ENCODE measurements at regions not wholly inside any gene's neighbourhood (a gene's known extent, or its start where the extent isn't known, plus 50 kb on each side); places are given as distances from the start of the nearest gene placed in this dataset.

DNA sequence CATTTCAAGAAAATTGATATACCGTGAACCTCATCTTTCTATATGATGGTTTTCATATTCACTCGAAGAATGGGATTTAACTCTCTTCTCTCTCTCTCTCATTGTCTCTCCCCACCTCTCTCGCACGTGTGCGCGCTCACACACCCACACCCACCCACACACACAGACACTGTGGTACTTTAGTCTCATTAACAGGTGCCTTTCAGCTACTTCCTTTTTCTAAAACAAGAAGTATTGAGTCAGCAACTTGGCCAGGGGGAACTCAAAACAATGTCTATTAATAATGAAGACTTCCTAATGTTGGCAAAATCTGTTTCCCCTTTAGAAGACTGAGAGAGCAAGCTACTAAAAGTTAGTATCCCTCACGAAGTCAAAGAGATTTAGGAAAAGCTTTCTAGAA is 150.7 kb downstream of the TMCO5A start:
- Histone ChIP-seq H3K27ac (no peak overlapping the region), H3K4me1 (peaks cover 21% of the 10 kb centered on the region), H3K36me3 (ENCODE audit: low read depth, missing control alignments) (no peaks in the 10 kb centered on the region), H3K4me3 (no peak overlapping the region), H3K9me3 (no peaks in the 10 kb centered on the region), H3K27me3 (no peaks in the 10 kb centered on the region)
- WGBS, 2 donors = 74 to 76% methylated on average over 7 of the region's 7 CpGs
- intact Hi-C loops (cut with DNase I; ENCODE audit: low total_unique reads) = no loop called here
- no peak for DNase-seq
- TF ChIP-seq, protein P1, sequence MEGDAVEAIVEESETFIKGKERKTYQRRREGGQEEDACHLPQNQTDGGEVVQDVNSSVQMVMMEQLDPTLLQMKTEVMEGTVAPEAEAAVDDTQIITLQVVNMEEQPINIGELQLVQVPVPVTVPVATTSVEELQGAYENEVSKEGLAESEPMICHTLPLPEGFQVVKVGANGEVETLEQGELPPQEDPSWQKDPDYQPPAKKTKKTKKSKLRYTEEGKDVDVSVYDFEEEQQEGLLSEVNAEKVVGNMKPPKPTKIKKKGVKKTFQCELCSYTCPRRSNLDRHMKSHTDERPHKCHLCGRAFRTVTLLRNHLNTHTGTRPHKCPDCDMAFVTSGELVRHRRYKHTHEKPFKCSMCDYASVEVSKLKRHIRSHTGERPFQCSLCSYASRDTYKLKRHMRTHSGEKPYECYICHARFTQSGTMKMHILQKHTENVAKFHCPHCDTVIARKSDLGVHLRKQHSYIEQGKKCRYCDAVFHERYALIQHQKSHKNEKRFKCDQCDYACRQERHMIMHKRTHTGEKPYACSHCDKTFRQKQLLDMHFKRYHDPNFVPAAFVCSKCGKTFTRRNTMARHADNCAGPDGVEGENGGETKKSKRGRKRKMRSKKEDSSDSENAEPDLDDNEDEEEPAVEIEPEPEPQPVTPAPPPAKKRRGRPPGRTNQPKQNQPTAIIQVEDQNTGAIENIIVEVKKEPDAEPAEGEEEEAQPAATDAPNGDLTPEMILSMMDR (IDR thresholded peaks at IDR 0.05) = no peak
- TF ChIP-seq POLR2A (IDR thresholded peaks at IDR 0.05) = no peak

DNA sequence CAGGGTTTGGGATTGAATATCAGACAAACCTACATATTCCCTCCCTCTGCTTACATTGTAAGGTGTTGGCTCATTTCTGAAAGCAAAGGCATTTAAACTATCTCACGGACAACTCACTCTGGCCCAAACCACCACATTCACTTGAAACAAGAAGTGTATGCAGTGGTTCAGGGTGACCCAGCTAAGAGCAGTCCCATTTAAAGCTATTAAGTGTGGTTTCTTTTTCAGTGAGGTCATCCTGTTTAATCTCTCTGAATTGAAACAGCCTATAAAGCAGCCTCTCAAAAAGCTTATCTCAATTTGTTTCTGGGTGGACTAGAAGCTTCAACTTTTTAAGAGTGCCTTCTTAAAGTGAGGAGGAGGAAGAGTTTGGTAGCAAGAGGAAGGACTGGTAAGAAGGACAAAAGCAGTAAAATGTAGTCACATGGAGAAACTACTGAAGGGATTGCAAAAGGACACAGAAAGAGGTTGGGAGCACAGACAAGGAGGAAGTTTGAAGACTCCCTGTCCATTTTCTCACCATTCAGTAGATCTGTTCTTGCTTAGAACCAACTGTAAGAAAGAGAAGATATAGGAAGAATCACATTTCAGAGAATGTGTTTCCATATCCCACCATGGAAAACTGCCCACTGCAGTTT is 151.6 kb downstream of the TMCO5A start:
- WGBS, 2 donors = 43 to 54% methylated on average over 1 of the region's 1 CpG
- TF ChIP-seq POLR2A (IDR thresholded peaks at IDR 0.05) = no peak
- TF ChIP-seq, protein P1 (IDR thresholded peaks at IDR 0.05) = no peak

DNA sequence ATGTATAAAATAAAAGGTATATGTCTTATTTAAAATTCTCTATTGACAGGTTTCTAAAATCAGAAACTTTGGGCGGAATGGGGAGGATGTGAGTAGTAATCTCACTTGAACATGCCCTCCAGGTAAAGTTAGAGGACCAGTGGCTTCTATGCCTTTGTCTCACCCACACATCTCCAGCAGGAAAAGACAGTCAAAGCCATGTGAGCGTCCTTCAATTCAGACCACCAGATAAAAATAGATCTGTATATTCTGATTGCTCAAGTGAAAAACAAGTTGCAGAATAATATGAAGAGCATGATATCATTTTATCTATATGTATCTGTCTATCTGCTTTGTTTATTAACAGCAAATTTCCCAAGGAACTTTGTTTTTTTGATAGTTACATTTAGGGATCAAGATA is 152.2 kb downstream of the TMCO5A start:
- DNase-seq = no peak
- no peaks in the 10 kb centered on the region for H3K9me3 ChIP-seq
- no peaks in the 10 kb centered on the region for H3K27me3 ChIP-seq
- WGBS, 2 donors = 68 to 93% methylated on average over 2 of the region's 2 CpGs
- peaks cover 12% of the 10 kb centered on the region for H3K4me1 ChIP-seq
- TF ChIP-seq POLR2A (IDR thresholded peaks at IDR 0.05) = no peak
- TF ChIP-seq, protein P1 (IDR thresholded peaks at IDR 0.05) = no peak
- no peak overlapping the region for H3K4me3 ChIP-seq
- no peak overlapping the region for H3K27ac ChIP-seq
- intact Hi-C loops (cut with DNase I; ENCODE audit: low total_unique reads) = no loop called here
- no peaks in the 10 kb centered on the region for H3K36me3 ChIP-seq (ENCODE audit: low read depth, missing control alignments)

More for the DNA sequence above, 151.6 kb downstream of the TMCO5A start:
- Histone ChIP-seq H3K27ac (no peak overlapping the region), H3K27me3 (no peaks in the 10 kb centered on the region), H3K36me3 (ENCODE audit: low read depth, missing control alignments) (no peaks in the 10 kb centered on the region), H3K9me3 (no peaks in the 10 kb centered on the region), H3K4me3 (no peak overlapping the region), H3K4me1 (peaks cover 13% of the 10 kb centered on the region)
- no peak for DNase-seq
- intact Hi-C loops (cut with DNase I; ENCODE audit: low total_unique reads) = no loop called here

DNA sequence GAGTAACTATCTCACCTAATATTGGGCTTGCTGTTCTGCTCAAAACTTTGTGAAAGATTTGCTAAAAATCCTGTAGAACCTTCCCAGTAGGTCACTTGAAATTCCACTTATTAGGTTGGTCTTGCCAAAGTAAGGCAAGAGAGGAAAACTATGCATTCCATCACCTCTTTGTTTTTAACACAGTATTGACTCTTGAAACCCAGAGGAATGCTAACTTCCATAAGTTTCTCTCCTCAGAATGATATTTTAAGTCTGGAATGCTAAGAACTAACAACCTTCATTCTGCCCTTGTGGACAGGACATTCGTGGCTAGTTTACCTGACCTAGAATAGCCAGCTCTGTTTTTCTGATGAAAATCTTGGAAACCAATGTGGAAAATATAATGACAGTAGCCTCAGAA is 154.5 kb downstream of the TMCO5A start:
- Histone ChIP-seq H3K9me3 (no peaks in the 10 kb centered on the region), H3K36me3 (ENCODE audit: low read depth, missing control alignments) (no peaks in the 10 kb centered on the region), H3K4me1 (peaks cover 12% of the 10 kb centered on the region), H3K27me3 (no peaks in the 10 kb centered on the region), H3K4me3 (no peak overlapping the region), H3K27ac (no peak overlapping the region)
- TF ChIP-seq, protein P1 (IDR thresholded peaks at IDR 0.05) = no peak
- no peak for TF ChIP-seq POLR2A (IDR thresholded peaks at IDR 0.05)
- DNase-seq = no peak
- intact Hi-C loops (cut with DNase I; ENCODE audit: low total_unique reads) = no loop called here
- WGBS, 2 donors = 41 to 64% methylated on average over 1 of the region's 1 CpG

DNA sequence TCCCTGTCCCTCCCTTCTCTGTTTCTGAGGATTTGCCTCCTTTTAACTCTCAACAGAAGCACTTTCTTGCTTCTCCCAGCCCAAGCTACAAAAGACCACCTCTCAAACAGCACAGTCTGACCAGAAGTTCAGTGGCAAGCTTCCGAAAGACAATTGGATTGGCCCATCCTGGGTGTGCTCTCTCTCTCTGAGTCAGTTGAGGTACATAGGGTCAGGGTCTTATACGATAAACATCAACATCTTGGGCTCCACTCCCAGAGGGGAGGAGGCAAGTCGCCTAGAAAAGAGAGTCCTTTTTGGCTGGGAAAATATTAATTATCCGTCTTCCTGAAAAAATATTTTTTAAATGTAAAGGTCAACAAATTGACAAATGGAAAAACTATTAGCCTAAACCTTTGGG is 155.8 kb downstream of the TMCO5A start:
- Histone ChIP-seq H3K36me3 (ENCODE audit: low read depth, missing control alignments) (no peaks in the 10 kb centered on the region), H3K4me1 (peaks cover 10% of the 10 kb centered on the region), H3K4me3 (no peak overlapping the region), H3K9me3 (no peaks in the 10 kb centered on the region), H3K27me3 (no peaks in the 10 kb centered on the region), H3K27ac (peak overlapping the region; percentile 46 to 52)
- intact Hi-C loops (cut with DNase I; ENCODE audit: low total_unique reads) = no loop called here
- 60 to 61% methylated on average over 4 of the region's 4 CpGs for WGBS, 2 donors
- DNase-seq = no peak
- TF ChIP-seq, protein P1 (IDR thresholded peaks at IDR 0.05) = no peak
- no peak for TF ChIP-seq POLR2A (IDR thresholded peaks at IDR 0.05)
